ENCODE measurements at regions not wholly inside any gene's neighbourhood (a gene's known extent, or its start where the extent isn't known, plus 50 kb on each side); places are given as distances from the start of the nearest gene placed in this dataset.

- no peak for DNase-seq
Measured at GRCh38 chr10:69716711-69717560, 84.8 kb upstream of the COL13A1 start.

- no peak for DNase-seq
Measured at GRCh38 chr10:69718951-69719350, 82.8 kb upstream of the COL13A1 start.

GRCh38 chr10:69721690-69722310 lies 79.9 kb upstream of the COL13A1 start:
- no peak for DNase-seq

GRCh38 chr10:69723653-69724052 lies 78.1 kb upstream of the COL13A1 start:
- DNase-seq, result no peak

- no peak for DNase-seq
Measured at GRCh38 chr10:69726850-69727249, 74.9 kb upstream of the COL13A1 start.

- DNase-seq, result no peak
Measured at GRCh38 chr10:69728335-69728870, 73.3 kb upstream of the COL13A1 start.

- DNase-seq, result no peak
Measured at GRCh38 chr10:69729326-69730048, 72.2 kb upstream of the COL13A1 start.

GRCh38 chr10:69730251-69731156 lies 71.2 kb upstream of the COL13A1 start:
- DNase-seq, result peak; percentile 73

GRCh38 chr10:69731184-69731583 lies 70.5 kb upstream of the COL13A1 start:
- DNase-seq, result no peak

- DNase-seq, result no peak
Measured at GRCh38 chr10:69731698-69732097, 70.0 kb upstream of the COL13A1 start.

GRCh38 chr10:69732147-69732825 lies 69.4 kb upstream of the COL13A1 start:
- no peak for DNase-seq

GRCh38 chr10:69732826-69733150 lies 68.9 kb upstream of the COL13A1 start:
- DNase-seq, result no peak

- DNase-seq, result no peak
Measured at GRCh38 chr10:69733791-69734261, 67.9 kb upstream of the COL13A1 start.

- no peak for DNase-seq
Measured at GRCh38 chr10:69734416-69734796, 67.3 kb upstream of the COL13A1 start.

GRCh38 chr10:69734797-69735468 lies 66.8 kb upstream of the COL13A1 start:
- DNase-seq, result no peak

GRCh38 chr10:69736886-69737641 lies 64.6 kb upstream of the COL13A1 start:
- DNase-seq, result no peak

GRCh38 chr10:69738071-69738470 lies 63.6 kb upstream of the COL13A1 start:
- DNase-seq, result no peak

GRCh38 chr10:69738858-69739435 lies 62.8 kb upstream of the COL13A1 start:
- no peak for DNase-seq

- no peak for DNase-seq
Measured at GRCh38 chr10:69739634-69740033, 62.1 kb upstream of the COL13A1 start.

GRCh38 chr10:69740126-69740525 lies 61.6 kb upstream of the COL13A1 start:
- DNase-seq, result no peak

Measured in left hindlimb (tissue), 1 donor.